ENCODE measurements at regions not wholly inside any gene's neighbourhood (a gene's known extent, or its start where the extent isn't known, plus 50 kb on each side); places are given as distances from the start of the nearest gene placed in this dataset.

GRCh38 chr19:29010276-29010675 lies 202.7 kb downstream of the UQCRFS1 start:
- no peak for TF ChIP-seq CTCF (IDR thresholded peaks at IDR 0.05 in 8 of 11, conservative IDR thresholded peaks at IDR 0.05 in 3 of 11)
- no peak for TF ChIP-seq POLR2A (IDR thresholded peaks at IDR 0.05)

Measured in spleen (tissue), 7 donors.